NCI-H1930 (cell line): ENCODE measurements at regions not wholly inside any gene's neighbourhood (a gene's known extent, or its start where the extent isn't known, plus 50 kb on each side); places are given as distances from the start of the nearest gene placed in this dataset.

Experiments
- DNase-seq, 2 experiments: peaks; one replicate each; lab custom pipeline; 2025; lab: John Stamatoyannopoulos, UW

DNA sequence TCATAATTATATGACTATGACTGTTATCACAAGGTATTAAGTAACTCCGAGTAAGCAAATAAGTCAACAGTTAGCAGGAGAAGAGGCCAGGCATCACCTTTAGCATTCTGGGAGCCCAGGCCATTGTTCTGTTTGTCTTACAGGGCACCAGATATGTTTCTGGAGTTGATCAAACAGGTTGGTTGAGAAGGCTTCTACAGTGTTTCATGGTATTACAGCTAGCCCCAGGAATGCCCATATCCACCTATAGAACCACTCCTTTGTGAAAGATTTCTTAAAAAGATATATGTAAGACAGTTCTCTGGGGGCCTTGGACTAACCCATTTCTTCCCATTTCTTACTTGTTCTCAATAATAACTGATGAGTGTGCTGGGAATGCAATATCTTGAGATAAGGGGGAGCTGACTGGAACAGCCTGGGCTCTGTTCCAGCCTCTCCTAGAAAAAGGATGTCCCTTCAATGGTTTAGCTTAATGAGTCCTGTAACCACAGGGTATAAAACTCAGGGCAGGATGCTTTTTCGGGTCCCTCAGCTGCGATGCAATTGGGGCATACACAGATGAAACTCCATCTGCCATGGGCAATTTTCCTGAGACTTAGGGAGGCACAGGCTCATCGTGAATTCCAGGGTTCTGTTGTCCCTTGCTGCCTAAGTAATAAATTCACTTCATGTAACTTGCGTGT, 286.4 kb downstream of the BAMBI start:
- no peak for DNase-seq

DNA sequence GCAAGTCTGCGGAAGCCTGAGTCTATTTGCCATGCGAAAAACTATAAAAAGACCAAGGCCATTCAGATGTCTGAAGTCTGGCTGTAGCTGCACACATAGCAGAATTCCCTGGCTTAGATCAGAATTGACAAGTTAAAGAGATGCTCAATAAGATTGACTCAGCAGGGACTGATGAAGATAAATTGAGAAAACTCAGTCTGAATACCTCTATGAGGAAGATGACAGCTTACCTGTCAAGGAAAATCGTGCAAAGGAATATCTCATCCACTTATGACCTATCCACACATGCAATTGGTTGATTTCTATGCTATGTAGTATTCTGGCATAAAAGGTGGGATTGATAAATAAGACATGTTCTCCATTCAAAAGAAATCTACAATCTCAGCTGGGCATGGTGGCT, 288.6 kb downstream of the BAMBI start:
- DNase-seq: no peak

- no peak for DNase-seq
Measured at GRCh38 chr10:28967031-28967430, 289.7 kb downstream of the BAMBI start.

DNA sequence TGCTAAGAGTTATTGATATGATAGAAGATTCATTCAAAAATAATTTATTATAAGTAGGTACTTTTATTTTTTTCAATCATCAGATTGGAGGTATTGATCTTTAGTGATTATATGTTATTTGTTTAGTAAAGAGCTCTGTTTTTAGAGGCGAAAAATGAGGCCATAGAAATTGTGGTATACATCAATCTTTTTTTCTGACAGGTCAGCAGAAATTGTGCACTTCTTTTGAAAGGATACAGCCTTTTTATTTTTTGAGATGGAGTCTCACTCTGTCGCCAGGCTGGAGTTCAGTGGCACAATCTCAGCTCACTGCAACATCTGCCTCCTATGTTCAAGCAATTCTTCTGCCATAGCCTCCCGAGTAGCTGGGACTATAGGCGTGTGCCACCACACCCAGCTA, 292.1 kb downstream of the BAMBI start:
- DNase-seq: no peak

- no peak for DNase-seq
Measured at GRCh38 chr10:28970231-28970630, 292.9 kb downstream of the BAMBI start.

DNA sequence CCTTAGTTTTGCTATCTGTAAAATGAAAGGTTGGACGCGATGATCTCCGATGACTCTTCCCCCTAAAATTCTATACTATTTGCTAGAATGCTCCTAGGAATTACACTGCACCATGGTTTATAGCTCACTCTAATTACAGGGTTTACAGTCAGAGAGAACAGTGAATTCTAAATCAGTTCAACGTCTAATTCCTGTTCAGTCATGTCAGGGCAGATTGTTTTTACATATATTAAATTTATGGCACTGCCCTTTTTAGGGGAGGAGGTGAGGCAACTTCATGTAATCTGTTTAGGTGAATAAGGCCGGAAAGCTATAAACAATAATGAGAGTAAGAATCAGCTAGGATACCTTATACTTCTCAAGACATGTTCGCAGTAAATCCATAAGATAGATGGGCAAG, 293.9 kb downstream of the BAMBI start:
- DNase-seq: no peak

DNA sequence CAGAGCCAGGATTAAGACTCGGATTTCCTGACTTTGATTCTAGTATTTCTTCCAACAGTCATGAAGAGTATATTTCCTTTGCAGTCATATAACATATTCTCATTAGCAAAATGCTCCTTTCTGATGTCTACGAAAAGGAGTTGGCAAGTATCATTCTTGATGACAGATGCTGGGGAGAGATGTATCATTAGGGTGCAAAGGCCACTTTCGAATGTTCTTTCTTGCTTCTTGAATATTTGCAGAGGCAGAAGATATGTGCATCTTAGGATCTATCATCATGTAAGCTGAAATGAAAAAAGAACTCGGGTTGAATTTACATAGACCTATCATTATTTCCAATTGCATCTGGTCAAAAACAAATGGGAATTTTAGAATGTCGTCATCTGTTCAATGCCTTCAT, 294.4 kb downstream of the BAMBI start:
- no peak for DNase-seq

DNA sequence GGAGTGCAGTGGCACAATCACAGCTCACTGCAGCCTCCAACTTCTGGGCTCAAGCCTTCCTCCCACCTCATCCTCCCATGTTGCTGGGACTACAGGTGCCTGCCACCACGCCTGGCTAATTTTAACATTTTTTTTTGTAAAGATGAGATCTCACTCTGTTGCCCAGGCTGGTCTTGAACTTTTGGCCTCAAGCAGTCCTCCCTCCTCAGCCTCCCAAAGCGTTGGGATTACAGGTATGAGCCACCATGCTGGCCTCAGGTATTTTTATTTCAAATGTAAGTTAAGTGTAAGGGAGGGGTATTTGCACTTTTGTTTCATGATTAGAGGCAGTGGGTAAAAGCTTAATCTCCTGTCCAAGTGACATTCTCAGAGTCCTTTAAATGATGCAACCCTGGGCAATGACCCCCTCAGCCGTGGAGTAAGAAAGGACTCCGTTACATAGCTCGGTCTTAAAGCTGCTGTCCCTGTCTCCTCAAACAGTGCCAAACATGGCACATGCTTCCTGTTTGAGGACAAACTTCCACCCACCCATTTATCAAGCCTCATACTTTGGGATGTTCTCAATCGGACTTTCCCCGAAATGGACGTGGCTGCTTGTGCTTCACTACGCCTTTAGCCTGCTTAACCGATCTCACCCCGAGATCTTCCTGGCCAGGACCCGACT, 296.1 kb downstream of the BAMBI start:
- no peak for DNase-seq

- peak; percentile 51 to 57 for DNase-seq
Measured at GRCh38 chr10:28975891-28976531, 298.7 kb downstream of the BAMBI start.

- DNase-seq: no peak
Measured at GRCh38 chr10:28977518-28977917, 300.2 kb downstream of the BAMBI start.

DNA sequence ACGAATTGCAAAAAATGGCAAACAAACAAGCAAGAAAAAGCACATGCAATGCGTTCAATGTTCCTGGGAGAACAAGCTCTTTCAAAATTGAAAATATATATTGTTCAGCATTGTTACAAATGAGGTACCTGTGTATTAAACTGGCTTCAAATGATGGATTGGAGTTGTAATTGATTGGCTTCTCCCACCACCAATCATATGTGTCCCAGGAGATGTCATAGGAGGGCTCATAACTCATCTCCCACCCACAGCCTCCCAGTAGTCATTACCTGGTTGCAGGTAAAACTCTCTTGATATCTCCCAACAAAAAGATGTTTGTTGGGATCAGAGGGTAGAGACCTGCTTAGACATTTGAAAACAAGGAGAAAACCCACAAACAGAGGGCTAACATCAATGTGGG, 302.9 kb downstream of the BAMBI start:
- no peak for DNase-seq

- DNase-seq: no peak
Measured at GRCh38 chr10:28981007-28981406, 303.7 kb downstream of the BAMBI start.

GRCh38 chr10:28982974-28983373, 305.7 kb downstream of the BAMBI start:
- DNase-seq: no peak

- no peak for DNase-seq
Measured at GRCh38 chr10:28983799-28984198, 305.1 kb upstream of the LYZL1 start.

- DNase-seq: no peak
Measured at GRCh38 chr10:28984431-28984830, 304.4 kb upstream of the LYZL1 start.

DNA sequence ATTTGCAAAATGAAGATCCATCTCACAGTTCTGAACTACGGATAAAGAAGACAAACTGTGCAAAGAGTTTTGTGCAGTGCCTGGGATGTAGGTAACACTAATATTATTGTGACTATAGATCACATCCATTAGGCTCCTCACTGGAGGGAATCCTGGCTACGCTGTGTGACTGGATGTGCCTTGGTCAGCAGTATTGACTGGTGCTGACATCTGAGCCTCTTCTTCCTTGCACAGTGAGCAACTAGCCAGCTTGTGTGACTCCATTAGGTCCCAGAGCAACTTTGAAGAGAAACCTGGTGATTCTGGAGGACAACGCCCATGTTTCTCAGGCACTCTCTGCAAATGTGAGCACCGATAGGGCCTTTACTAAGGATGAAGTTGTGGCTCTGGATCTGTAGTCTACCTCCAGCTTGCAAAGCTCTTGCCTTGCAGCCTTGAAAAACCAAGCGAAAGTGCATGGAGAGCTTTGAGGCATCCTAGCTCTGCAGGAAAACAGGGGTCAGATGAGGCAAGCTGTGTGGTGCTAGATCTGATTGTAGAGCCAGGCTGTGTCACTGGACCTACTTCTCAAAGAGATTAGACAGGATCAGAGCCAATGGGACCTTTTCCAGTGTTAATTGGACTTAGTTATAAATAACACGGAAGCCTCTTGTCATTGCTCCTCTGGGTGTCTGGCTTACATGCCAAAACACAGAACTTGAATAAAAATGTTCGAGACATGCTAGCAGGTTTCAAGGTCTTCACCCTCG, 303.6 kb upstream of the LYZL1 start:
- DNase-seq: no peak

GRCh38 chr10:28986117-28986792, 302.6 kb upstream of the LYZL1 start:
- no peak for DNase-seq

DNA sequence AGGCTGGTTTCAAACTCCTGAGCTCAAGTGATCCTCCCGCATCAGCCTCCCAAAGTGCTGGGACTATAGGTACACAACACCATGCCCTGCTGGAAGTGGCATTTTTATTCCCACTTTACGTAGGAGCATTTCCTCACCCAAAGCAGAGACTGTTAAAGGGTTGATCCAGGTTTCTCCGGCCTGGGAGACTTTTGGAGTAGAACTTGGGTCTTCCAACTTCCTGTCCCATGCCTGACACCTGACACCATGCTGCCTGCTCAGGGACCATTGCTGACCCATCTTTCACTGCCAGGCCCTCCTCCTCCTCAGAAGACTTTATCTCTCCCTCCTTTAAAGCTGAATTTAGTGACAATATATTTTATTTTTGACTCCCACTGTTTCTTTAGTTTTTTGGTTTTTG, 302.0 kb upstream of the LYZL1 start:
- DNase-seq: no peak

DNA sequence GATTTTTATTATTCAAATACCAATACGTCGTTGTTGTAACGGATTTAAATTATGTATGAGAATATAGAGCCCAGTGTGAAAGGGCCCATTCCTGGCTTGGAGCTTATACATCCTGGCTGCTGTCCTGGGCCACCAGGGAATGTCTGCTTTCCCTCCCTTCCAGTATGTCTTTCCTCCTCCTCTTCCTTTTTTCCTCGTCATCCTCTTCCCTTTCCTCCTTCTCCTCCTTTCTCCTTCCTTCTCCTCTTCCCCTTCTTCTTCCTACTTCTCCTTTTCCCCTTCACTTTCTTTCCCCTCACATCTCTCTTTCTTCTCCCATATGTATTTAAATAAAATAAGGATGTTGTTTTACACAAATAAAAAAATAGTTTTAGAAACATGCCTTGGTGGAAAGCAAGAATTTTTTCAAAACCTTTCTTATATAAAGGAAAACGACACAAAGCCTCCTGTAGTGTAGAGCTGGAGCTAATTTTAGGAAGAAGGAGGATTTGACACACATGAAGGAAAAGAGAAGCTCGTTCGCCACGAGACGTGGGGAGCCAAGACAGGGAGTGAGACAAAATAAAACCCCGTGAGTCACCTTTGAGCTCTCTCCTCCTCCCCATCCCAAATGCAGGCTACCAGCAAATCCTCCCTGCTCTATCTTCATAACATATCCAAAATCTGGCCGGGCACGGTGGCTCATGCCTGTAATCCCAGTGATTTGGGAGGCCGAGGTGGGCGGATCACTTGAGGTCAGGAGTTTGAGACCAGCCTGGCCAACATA, 301.1 kb upstream of the LYZL1 start:
- no peak for DNase-seq

- no peak for DNase-seq
Measured at GRCh38 chr10:28988980-28989379, 299.9 kb upstream of the LYZL1 start.
